GM21737 (cell line): ENCODE measurements at regions not wholly inside any gene's neighbourhood (a gene's known extent, or its start where the extent isn't known, plus 50 kb on each side); places are given as distances from the start of the nearest gene placed in this dataset.
"Not testable (repeated sequence)": the region's sequence is repeated elsewhere in the genome, so short reads cannot be mapped to it uniquely, and the experiment has no call there.

Experiments
- ATAC-seq: cut with Tn5 transposase; IDR thresholded peaks from one replicate; pipeline ENCODE4 v1.9.1; 2021; ENCODE audit warnings: mild to moderate bottlenecking, moderate library complexity; ENCODE audit not compliant: unreplicated experiment

GRCh38 chr2:150063432-150063889 lies 424.0 kb downstream of the RND3 start:
- no peak for ATAC-seq

GRCh38 chr2:150062416-150062815 lies 425.1 kb downstream of the RND3 start:
- ATAC-seq, result no peak

- no peak for ATAC-seq
Measured at GRCh38 chr2:150060341-150060740, 427.1 kb downstream of the RND3 start.

- ATAC-seq, result not testable (repeated sequence)
Measured at GRCh38 chr2:150059676-150060075, 427.8 kb downstream of the RND3 start.

- no peak for ATAC-seq
Measured at GRCh38 chr2:150052457-150052856, 435.0 kb downstream of the RND3 start.

GRCh38 chr2:150051004-150051403 lies 436.5 kb downstream of the RND3 start:
- ATAC-seq, result no peak

GRCh38 chr2:150050036-150050435 lies 437.4 kb downstream of the RND3 start:
- ATAC-seq, result no peak

GRCh38 chr2:150047620-150048222 lies 439.7 kb downstream of the RND3 start:
- no peak for ATAC-seq

GRCh38 chr2:150046810-150047209 lies 440.7 kb downstream of the RND3 start:
- ATAC-seq, result no peak

- ATAC-seq, result no peak
Measured at GRCh38 chr2:150046211-150046610, 441.3 kb downstream of the RND3 start.

- no peak for ATAC-seq
Measured at GRCh38 chr2:150045601-150046000, 441.9 kb downstream of the RND3 start.

GRCh38 chr2:150043172-150043500 lies 444.3 kb downstream of the RND3 start:
- no peak for ATAC-seq

GRCh38 chr2:150042500-150043171 lies 444.8 kb downstream of the RND3 start:
- no peak for ATAC-seq

- no peak for ATAC-seq
Measured at GRCh38 chr2:150041722-150042425, 445.6 kb downstream of the RND3 start.

- ATAC-seq, result no peak
Measured at GRCh38 chr2:150036622-150037021, 449.0 kb upstream of the MMADHC start.

GRCh38 chr2:150034665-150035064 lies 447.1 kb upstream of the MMADHC start:
- ATAC-seq, result no peak

GRCh38 chr2:150030436-150031190 lies 443.0 kb upstream of the MMADHC start:
- no peak for ATAC-seq

GRCh38 chr2:150028322-150028721 lies 440.7 kb upstream of the MMADHC start:
- no peak for ATAC-seq

GRCh38 chr2:150027164-150027563 lies 439.6 kb upstream of the MMADHC start:
- no peak for ATAC-seq

- no peak for ATAC-seq
Measured at GRCh38 chr2:150023663-150024062, 436.1 kb upstream of the MMADHC start.

- no peak for ATAC-seq
Measured at GRCh38 chr2:150023044-150023443, 435.5 kb upstream of the MMADHC start.
